Astrocyte (in vitro differentiated cells and primary cell): ENCODE measurements at regions not wholly inside any gene's neighbourhood (a gene's known extent, or its start where the extent isn't known, plus 50 kb on each side); places are given as distances from the start of the nearest gene placed in this dataset.
"Not testable (repeated sequence)": the region's sequence is repeated elsewhere in the genome, so short reads cannot be mapped to it uniquely, and the experiment has no call there.

Experiments
- DNase-seq: peaks from one replicate; pipeline ENCODE4 v3.0.0-alpha.2; 2010; ENCODE audit warnings: low read depth
- FAIRE-seq: peaks from 2 replicates; lab custom pipeline; 2011; peaks lifted over from hg19 to GRCh38; lab: Jason Lieb, UNC
- H2AFZ ChIP-seq: 2 replicates; pipeline ENCODE4 v1.6.0; 2012; ENCODE audit warnings: low read depth, low read length, inconsistent platforms
- H3K27ac ChIP-seq: 2 replicates; pipeline ENCODE4 v1.5.1; 2011; ENCODE audit warnings: low read depth, low read length, inconsistent platforms
- H3K27me3 ChIP-seq: 2 replicates; pipeline ENCODE4 v1.6.0; 2011; ENCODE audit warnings: low read length, inconsistent platforms; ENCODE audit not compliant: insufficient read depth
- H3K36me3 ChIP-seq: 2 replicates; pipeline ENCODE4 v1.5.1; 2011; ENCODE audit warnings: low read length, inconsistent platforms; ENCODE audit not compliant: insufficient read depth
- H3K4me1 ChIP-seq: 2 replicates; pipeline ENCODE4 v1.5.1; 2011; ENCODE audit warnings: low read length, inconsistent platforms; ENCODE audit not compliant: insufficient read depth
- H3K4me2 ChIP-seq: 2 replicates; pipeline ENCODE4 v1.6.0; 2012; ENCODE audit warnings: low read length, inconsistent platforms
- H3K4me3 ChIP-seq: 2 replicates; pipeline ENCODE4 v1.5.1; 2011; ENCODE audit warnings: low read depth, mild to moderate bottlenecking, low read length, inconsistent platforms; ENCODE audit not compliant: insufficient read depth
- H3K79me2 ChIP-seq: 2 replicates; pipeline ENCODE4 v1.6.0; 2012; ENCODE audit warnings: mild to moderate bottlenecking, low read length, inconsistent platforms; ENCODE audit not compliant: insufficient read depth
- H3K9ac ChIP-seq: 2 replicates; pipeline ENCODE4 v1.6.0; 2012; ENCODE audit warnings: mild to moderate bottlenecking, low read length, inconsistent platforms
- H3K9me3 ChIP-seq: 2 replicates; pipeline ENCODE4 v1.5.1; 2012; ENCODE audit warnings: low read depth, mild to moderate bottlenecking, low read length, inconsistent platforms; ENCODE audit not compliant: insufficient read depth
- H4K20me1 ChIP-seq: 2 replicates; pipeline ENCODE4 v1.6.0; 2012; ENCODE audit warnings: low read length, inconsistent platforms; ENCODE audit not compliant: insufficient read depth
- H3K27ac Mint-ChIP-seq: one replicate; pipeline ENCODE4 v1.8.0; 2021; ENCODE audit warnings: mild to moderate bottlenecking, mixed read lengths; ENCODE audit not compliant: unreplicated experiment
- H3K27me3 Mint-ChIP-seq: one replicate; pipeline ENCODE4 v1.8.0; 2021; ENCODE audit warnings: low read depth, mixed read lengths; ENCODE audit not compliant: unreplicated experiment
- H3K36me3 Mint-ChIP-seq: one replicate; pipeline ENCODE4 v1.8.0; 2021; ENCODE audit warnings: low read depth, mixed read lengths; ENCODE audit not compliant: unreplicated experiment
- H3K4me1 Mint-ChIP-seq: one replicate; pipeline ENCODE4 v1.8.0; 2021; ENCODE audit warnings: low read depth, mixed read lengths; ENCODE audit not compliant: unreplicated experiment
- H3K4me3 Mint-ChIP-seq: one replicate; pipeline ENCODE4 v1.8.0; 2021; ENCODE audit warnings: mild to moderate bottlenecking, moderate library complexity, mixed read lengths; ENCODE audit not compliant: unreplicated experiment
- H3K9me3 Mint-ChIP-seq: one replicate; pipeline ENCODE4 v1.8.0; 2021; ENCODE audit warnings: mild to moderate bottlenecking, mixed read lengths; ENCODE audit not compliant: unreplicated experiment
- CTCF ChIP-seq: IDR thresholded peaks from 2 replicates; pipeline ENCODE4 v1.5.1; 2011; ENCODE audit warnings: low read depth, mild to moderate bottlenecking, inconsistent platforms, low read length, moderate library complexity; ENCODE audit not compliant: insufficient read depth
- EZH2 ChIP-seq: IDR thresholded peaks from 2 replicates; pipeline ENCODE4 v1.6.1; 2012; ENCODE audit warnings: mild to moderate bottlenecking, low read length, inconsistent platforms; ENCODE audit not compliant: insufficient read depth

- H4K20me1 ChIP-seq = no peaks in the 10 kb centered on the region
- H3K4me1 ChIP-seq = no peaks in the 10 kb centered on the region
- H2AFZ ChIP-seq = no peak overlapping the region
- no peak overlapping the region for H3K9ac ChIP-seq
- Mint-ChIP-seq H3K27me3 (no peaks in the 10 kb centered on the region), H3K4me1 (no peaks in the 10 kb centered on the region), H3K27ac (no peak overlapping the region), H3K4me3 (no peak overlapping the region), H3K36me3 (no peaks in the 10 kb centered on the region), H3K9me3 (no peaks in the 10 kb centered on the region)
- no peak overlapping the region for H3K4me2 ChIP-seq
- no peaks in the 10 kb centered on the region for H3K9me3 ChIP-seq
- FAIRE-seq (no peak), DNase-seq (no peak)
- no peaks in the 10 kb centered on the region for H3K27me3 ChIP-seq
- TF ChIP-seq CTCF (no peak), EZH2 (no peak)
- no peak overlapping the region for H3K27ac ChIP-seq
- H3K79me2 ChIP-seq = no peaks in the 10 kb centered on the region
- H3K4me3 ChIP-seq = no peak overlapping the region
- no peaks in the 10 kb centered on the region for H3K36me3 ChIP-seq
These were observed 499.9 kb downstream of the UTRN start for GRCh38 chr6:144785056-144785455.

GRCh38 chr6:144786825-144787224, 501.7 kb downstream of the UTRN start:
- Histone ChIP-seq H3K36me3 (peaks cover 2% of the 10 kb centered on the region), H3K4me2 (no peak overlapping the region), H3K27me3 (no peaks in the 10 kb centered on the region), H3K79me2 (no peaks in the 10 kb centered on the region), H3K9ac (no peak overlapping the region), H3K4me3 (no peak overlapping the region), H3K27ac (no peak overlapping the region), H4K20me1 (no peaks in the 10 kb centered on the region), H3K4me1 (no peaks in the 10 kb centered on the region), H3K9me3 (no peaks in the 10 kb centered on the region), H2AFZ (no peak overlapping the region)
- Mint-ChIP-seq H3K36me3 (no peaks in the 10 kb centered on the region), H3K4me3 (no peak overlapping the region), H3K27ac (no peak overlapping the region), H3K27me3 (no peaks in the 10 kb centered on the region), H3K4me1 (no peaks in the 10 kb centered on the region), H3K9me3 (no peaks in the 10 kb centered on the region)
- no peak for FAIRE-seq
- TF ChIP-seq EZH2 (no peak), CTCF (no peak)
- DNase-seq = no peak

- Histone ChIP-seq H3K4me2 (no peak overlapping the region), H3K9ac (no peak overlapping the region), H3K9me3 (no peaks in the 10 kb centered on the region), H3K27me3 (no peaks in the 10 kb centered on the region), H3K27ac (no peak overlapping the region), H4K20me1 (no peaks in the 10 kb centered on the region), H3K4me1 (peaks cover 8% of the 10 kb centered on the region), H2AFZ (no peak overlapping the region), H3K4me3 (no peak overlapping the region), H3K36me3 (peaks cover 2% of the 10 kb centered on the region), H3K79me2 (no peaks in the 10 kb centered on the region)
- Mint-ChIP-seq H3K27me3 (no peaks in the 10 kb centered on the region), H3K4me1 (no peaks in the 10 kb centered on the region), H3K36me3 (peaks cover 2% of the 10 kb centered on the region), H3K4me3 (no peak overlapping the region), H3K27ac (no peak overlapping the region), H3K9me3 (no peaks in the 10 kb centered on the region)
- DNase-seq (no peak), FAIRE-seq (no peak)
- TF ChIP-seq EZH2 (no peak), CTCF (no peak)
These were observed 508.6 kb downstream of the UTRN start for GRCh38 chr6:144793744-144794143.

GRCh38 chr6:144795022-144795421, 509.9 kb downstream of the UTRN start:
- H3K4me1 Mint-ChIP-seq, H3K9ac ChIP-seq, H3K4me3 Mint-ChIP-seq, DNase-seq, H3K27ac ChIP-seq, H3K4me2 ChIP-seq, H3K36me3 Mint-ChIP-seq, FAIRE-seq, H3K4me1 ChIP-seq, H3K27me3 ChIP-seq, H4K20me1 ChIP-seq, H3K4me3 ChIP-seq, H3K9me3 ChIP-seq, H3K9me3 Mint-ChIP-seq, H2AFZ ChIP-seq, H3K36me3 ChIP-seq, H3K27ac Mint-ChIP-seq, H3K27me3 Mint-ChIP-seq, H3K79me2 ChIP-seq: not testable (repeated sequence)
